GM18498 (cell line): ENCODE measurements at regions not wholly inside any gene's neighbourhood (a gene's known extent, or its start where the extent isn't known, plus 50 kb on each side); places are given as distances from the start of the nearest gene placed in this dataset.
"Not testable (repeated sequence)": the region's sequence is repeated elsewhere in the genome, so short reads cannot be mapped to it uniquely, and the experiment has no call there.

Experiments used
- ATAC-seq: cut with Tn5 transposase; IDR thresholded peaks from one replicate; pipeline ENCODE4 v1.9.1; 2021; ENCODE audit warnings: mild to moderate bottlenecking, moderate library complexity; ENCODE audit not compliant: unreplicated experiment

GRCh38 chr2:66632882-66633281 is 198.0 kb downstream of the MEIS1 start:
- ATAC-seq, result not testable (repeated sequence)

GRCh38 chr2:66633631-66634030 is 198.7 kb downstream of the MEIS1 start:
- ATAC-seq, result no peak

GRCh38 chr2:66634784-66635183 is 199.9 kb downstream of the MEIS1 start:
- no peak for ATAC-seq

GRCh38 chr2:66641685-66642084 is 206.8 kb downstream of the MEIS1 start:
- no peak for ATAC-seq

GRCh38 chr2:66648081-66648480 is 213.2 kb downstream of the MEIS1 start:
- ATAC-seq, result not testable (repeated sequence)

- no peak for ATAC-seq
Observed at GRCh38 chr2:66649006-66649405, 214.1 kb downstream of the MEIS1 start.

GRCh38 chr2:66651295-66651694 is 216.4 kb downstream of the MEIS1 start:
- ATAC-seq, result no peak

GRCh38 chr2:66660804-66661203 is 225.9 kb downstream of the MEIS1 start:
- ATAC-seq, result no peak

GRCh38 chr2:66661253-66662173 is 226.6 kb downstream of the MEIS1 start:
- ATAC-seq, result no peak

- no peak for ATAC-seq
Observed at GRCh38 chr2:66665124-66665984, 230.4 kb downstream of the MEIS1 start.

GRCh38 chr2:66667301-66667700 is 232.4 kb downstream of the MEIS1 start:
- no peak for ATAC-seq

- no peak for ATAC-seq
Observed at GRCh38 chr2:66673286-66673685, 238.4 kb downstream of the MEIS1 start.

- ATAC-seq, result no peak
Observed at GRCh38 chr2:66674087-66674486, 239.2 kb downstream of the MEIS1 start.

- ATAC-seq, result no peak
Observed at GRCh38 chr2:66675591-66675990, 240.7 kb downstream of the MEIS1 start.

- ATAC-seq, result no peak
Observed at GRCh38 chr2:66679442-66679841, 244.5 kb downstream of the MEIS1 start.

- no peak for ATAC-seq
Observed at GRCh38 chr2:66682476-66682875, 247.6 kb downstream of the MEIS1 start.

- no peak for ATAC-seq
Observed at GRCh38 chr2:66683064-66683463, 248.1 kb downstream of the MEIS1 start.

GRCh38 chr2:66683599-66683998 is 248.7 kb downstream of the MEIS1 start:
- no peak for ATAC-seq

- ATAC-seq, result no peak
Observed at GRCh38 chr2:66684289-66684688, 249.4 kb downstream of the MEIS1 start.

GRCh38 chr2:66686755-66687154 is 251.8 kb downstream of the MEIS1 start:
- no peak for ATAC-seq

GRCh38 chr2:66688951-66689350 is 254.0 kb downstream of the MEIS1 start:
- no peak for ATAC-seq
